RWPE1 (cell line): ENCODE measurements at regions not wholly inside any gene's neighbourhood (a gene's known extent, or its start where the extent isn't known, plus 50 kb on each side); places are given as distances from the start of the nearest gene placed in this dataset.

Experiments used
- CTCF ChIA-PET: fragments of 350-600 bp; sonication (Branson Sonifier 250); formaldehyde crosslinking; extraction: SDS; loops from one replicate; lab custom pipeline; 2021; lab: Yijun Ruan, JAX
- POLR2A ChIA-PET: fragments of 400-600 bp; formaldehyde crosslinking; extraction: SDS; loops from one replicate; lab custom pipeline; 2020; ENCODE audit warnings: antibody characterized with exemption; ENCODE audit not compliant: low non-redundant PET; lab: Yijun Ruan, JAX
- DNase-seq: peaks from one replicate; pipeline ENCODE4 v3.0.0; 2012; ENCODE audit warnings: low spot score
- H3K27ac ChIP-seq: fragments of 450-650 bp; 2 replicates; pipeline ENCODE4 v1.5.1; 2017
- CTCF ChIP-seq: fragments of 450-650 bp; conservative IDR thresholded peaks from 2 replicates; pipeline ENCODE4 v1.5.1; 2017; ENCODE audit warnings: low read depth, mild to moderate bottlenecking

- POLR2A ChIA-PET: no interaction called here
- H3K27ac ChIP-seq: no peak overlapping the region
- CTCF ChIA-PET: no interaction called here
- DNase-seq: no peak
- TF ChIP-seq CTCF: no peak
Measured at GRCh38 chr4:41318839-41319530, 62.3 kb downstream of the UCHL1 start.

GRCh38 chr4:41319553-41319952 lies 62.8 kb downstream of the UCHL1 start:
- H3K27ac ChIP-seq: no peak overlapping the region
- CTCF ChIA-PET: no interaction called here
- DNase-seq: peak; percentile 55
- no peak for TF ChIP-seq CTCF
- POLR2A ChIA-PET: no interaction called here

- TF ChIP-seq CTCF: no peak
- ChIA-PET CTCF (no interaction called here), POLR2A (no interaction called here)
- H3K27ac ChIP-seq: no peak overlapping the region
- no peak for DNase-seq
Measured at GRCh38 chr4:41320278-41320677, 63.5 kb downstream of the UCHL1 start.

GRCh38 chr4:41320786-41321185 lies 64.1 kb downstream of the UCHL1 start:
- TF ChIP-seq CTCF: no peak
- no peak for DNase-seq
- ChIA-PET POLR2A (no interaction called here), CTCF (no interaction called here)
- H3K27ac ChIP-seq: no peak overlapping the region

GRCh38 chr4:41321216-41321945 lies 64.7 kb downstream of the UCHL1 start:
- no peak for DNase-seq
- TF ChIP-seq CTCF: no peak
- ChIA-PET POLR2A (no interaction called here), CTCF (no interaction called here)
- no peak overlapping the region for H3K27ac ChIP-seq

GRCh38 chr4:41322617-41323016 lies 65.9 kb downstream of the UCHL1 start:
- H3K27ac ChIP-seq: no peak overlapping the region
- POLR2A ChIA-PET: no interaction called here
- CTCF ChIA-PET: no interaction called here
- no peak for TF ChIP-seq CTCF
- no peak for DNase-seq
